Karpas-422 (cell line): ENCODE measurements at regions not wholly inside any gene's neighbourhood (a gene's known extent, or its start where the extent isn't known, plus 50 kb on each side); places are given as distances from the start of the nearest gene placed in this dataset.
"Not testable (repeated sequence)": the region's sequence is repeated elsewhere in the genome, so short reads cannot be mapped to it uniquely, and the experiment has no call there.

Experiments used
- DNase-seq: peaks from one replicate; pipeline ENCODE4 v3.0.0-alpha.2; 2015
- H2AFZ ChIP-seq: fragments of 200-600 bp; sonication (generic); 2 replicates; pipeline ENCODE4 v1.6.1; 2014; ENCODE audit warnings: antibody characterized with exemption, low read length, mixed read lengths
- H3K27ac ChIP-seq: fragments of 200-600 bp; sonication (generic); 2 replicates; pipeline ENCODE4 v1.5.1; 2014; ENCODE audit warnings: mild to moderate bottlenecking, low read length, moderate library complexity
- H3K27me3 ChIP-seq: fragments of 200-600 bp; sonication (generic); 2 replicates; pipeline ENCODE4 v1.6.1; 2014; ENCODE audit warnings: low read length, mixed read lengths
- H3K36me3 ChIP-seq: fragments of 200-600 bp; sonication (generic); 2 replicates; pipeline ENCODE4 v1.6.1; 2014; ENCODE audit warnings: low read length, mixed read lengths; ENCODE audit not compliant: insufficient read depth
- H3K4me1 ChIP-seq: fragments of 200-600 bp; sonication (generic); 2 replicates; pipeline ENCODE4 v1.6.1; 2014; ENCODE audit warnings: mild to moderate bottlenecking, low read length, mixed read lengths
- H3K4me2 ChIP-seq: fragments of 200-600 bp; sonication (generic); 2 replicates; pipeline ENCODE4 v1.6.1; 2014; ENCODE audit warnings: low read length, low read depth, mild to moderate bottlenecking; ENCODE audit not compliant: poor library complexity, severe bottlenecking
- H3K4me3 ChIP-seq: fragments of 200-600 bp; sonication (generic); 2 replicates; pipeline ENCODE4 v1.5.1; 2014; ENCODE audit warnings: mild to moderate bottlenecking, antibody characterized with exemption, low read length, mixed read lengths
- H3K79me2 ChIP-seq: fragments of 200-600 bp; sonication (generic); 2 replicates; pipeline ENCODE4 v1.6.1; 2014; ENCODE audit warnings: mild to moderate bottlenecking, low read length, mixed read lengths
- H3K9ac ChIP-seq: fragments of 200-600 bp; sonication (generic); 2 replicates; pipeline ENCODE4 v1.6.0; 2014; ENCODE audit warnings: low read length
- H3K9me2 ChIP-seq: fragments of 200-600 bp; sonication (generic), shearing (Covaris generic); replicated peaks from 2 replicates; pipeline ENCODE4 v1.6.0; 2014; ENCODE audit warnings: mild to moderate bottlenecking, low read length, moderate library complexity; ENCODE audit not compliant: insufficient read depth
- H3K9me3 ChIP-seq: fragments of 300-700, 200-600 bp; sonication (generic); 2 replicates; pipeline ENCODE4 v1.6.1; 2014; ENCODE audit warnings: low read length, mixed read lengths
- H4K20me1 ChIP-seq: fragments of 200-600 bp; sonication (generic); 2 replicates; pipeline ENCODE4 v1.6.1; 2014; ENCODE audit warnings: mild to moderate bottlenecking, antibody characterized with exemption, low read length, low read depth; ENCODE audit not compliant: insufficient read depth

- not testable (repeated sequence) for H3K27ac ChIP-seq, H3K9me2 ChIP-seq, H3K79me2 ChIP-seq, H3K4me1 ChIP-seq, H3K9me3 ChIP-seq, DNase-seq, H3K27me3 ChIP-seq, H2AFZ ChIP-seq, H3K36me3 ChIP-seq, H4K20me1 ChIP-seq, H3K9ac ChIP-seq, H3K4me2 ChIP-seq, H3K4me3 ChIP-seq
Measured at GRCh38 chr5:176140138-176140537, 98.1 kb upstream of the SIMC1 start.

- Histone ChIP-seq H3K9me2 (no peaks in the 10 kb centered on the region), H3K4me1 (peaks cover 6% of the 10 kb centered on the region), H3K27ac (no peak overlapping the region), H3K9ac (no peak overlapping the region), H4K20me1 (no peaks in the 10 kb centered on the region), H3K9me3 (no peaks in the 10 kb centered on the region), H3K4me2 (no peak overlapping the region), H3K79me2 (no peaks in the 10 kb centered on the region), H3K27me3 (no peaks in the 10 kb centered on the region; the same call in 1 of the 2 replicates), H2AFZ (no peak overlapping the region), H3K36me3 (no peaks in the 10 kb centered on the region), H3K4me3 (no peak overlapping the region)
- no peak for DNase-seq
Measured at GRCh38 chr5:176144508-176144907, 93.7 kb upstream of the SIMC1 start.

GRCh38 chr5:176149948-176150347 is 88.3 kb upstream of the SIMC1 start:
- not testable (repeated sequence) for DNase-seq, H2AFZ ChIP-seq, H3K27ac ChIP-seq, H3K9ac ChIP-seq, H3K36me3 ChIP-seq, H3K4me2 ChIP-seq, H3K9me3 ChIP-seq, H4K20me1 ChIP-seq, H3K79me2 ChIP-seq, H3K4me3 ChIP-seq, H3K4me1 ChIP-seq, H3K27me3 ChIP-seq, H3K9me2 ChIP-seq

GRCh38 chr5:176151281-176151680 is 86.9 kb upstream of the SIMC1 start:
- Histone ChIP-seq H3K9me3 (no peaks in the 10 kb centered on the region), H3K4me3 (no peak overlapping the region), H2AFZ (no peak overlapping the region), H3K79me2 (no peaks in the 10 kb centered on the region), H3K4me2 (no peak overlapping the region), H3K36me3 (no peaks in the 10 kb centered on the region), H3K27ac (no peak overlapping the region), H3K4me1 (no peaks in the 10 kb centered on the region), H3K9ac (no peak overlapping the region), H3K9me2 (no peaks in the 10 kb centered on the region), H4K20me1 (no peaks in the 10 kb centered on the region), H3K27me3 (no peaks in the 10 kb centered on the region)
- no peak for DNase-seq

- Histone ChIP-seq H3K9ac (no peak overlapping the region), H3K4me2 (no peak overlapping the region), H3K4me1 (no peaks in the 10 kb centered on the region), H3K9me2 (no peaks in the 10 kb centered on the region), H3K27me3 (no peaks in the 10 kb centered on the region), H3K27ac (no peak overlapping the region), H3K9me3 (no peaks in the 10 kb centered on the region), H2AFZ (no peak overlapping the region), H3K4me3 (no peak overlapping the region), H4K20me1 (no peaks in the 10 kb centered on the region), H3K79me2 (no peaks in the 10 kb centered on the region), H3K36me3 (no peaks in the 10 kb centered on the region)
- no peak for DNase-seq
Measured at GRCh38 chr5:176152191-176152929, 85.9 kb upstream of the SIMC1 start.

GRCh38 chr5:176152930-176153311 is 85.3 kb upstream of the SIMC1 start:
- H3K27me3 ChIP-seq, result no peaks in the 10 kb centered on the region
- no peak overlapping the region for H2AFZ ChIP-seq
- no peaks in the 10 kb centered on the region for H3K79me2 ChIP-seq
- no peak overlapping the region for H3K4me2 ChIP-seq
- H3K36me3 ChIP-seq, result no peaks in the 10 kb centered on the region
- no peak overlapping the region for H3K27ac ChIP-seq
- H3K9me3 ChIP-seq, result no peaks in the 10 kb centered on the region
- no peak for DNase-seq
- no peaks in the 10 kb centered on the region for H3K4me1 ChIP-seq
- H3K9ac ChIP-seq, result no peak overlapping the region
- H3K4me3 ChIP-seq, result no peak overlapping the region
- no peaks in the 10 kb centered on the region for H4K20me1 ChIP-seq
- no peaks in the 10 kb centered on the region for H3K9me2 ChIP-seq

GRCh38 chr5:176153741-176154140 is 84.5 kb upstream of the SIMC1 start:
- Histone ChIP-seq H3K79me2 (no peaks in the 10 kb centered on the region), H3K4me3 (no peak overlapping the region)

GRCh38 chr5:176154821-176155220 is 83.4 kb upstream of the SIMC1 start:
- H3K79me2 ChIP-seq, result no peaks in the 10 kb centered on the region

More at GRCh38 chr5:176153741-176154140, 84.5 kb upstream of the SIMC1 start:
- Histone ChIP-seq H4K20me1 (no peaks in the 10 kb centered on the region), H3K4me2 (no peak overlapping the region), H3K9me2 (no peaks in the 10 kb centered on the region), H3K27me3 (no peaks in the 10 kb centered on the region), H3K9me3 (no peaks in the 10 kb centered on the region), H2AFZ (no peak overlapping the region), H3K27ac (no peak overlapping the region), H3K4me1 (no peaks in the 10 kb centered on the region), H3K9ac (no peak overlapping the region), H3K36me3 (no peaks in the 10 kb centered on the region)
- no peak for DNase-seq

More at GRCh38 chr5:176154821-176155220, 83.4 kb upstream of the SIMC1 start:
- no peaks in the 10 kb centered on the region for H3K27me3 ChIP-seq
- no peak overlapping the region for H3K27ac ChIP-seq
- no peaks in the 10 kb centered on the region for H3K9me2 ChIP-seq
- no peaks in the 10 kb centered on the region for H3K4me1 ChIP-seq
- H3K9ac ChIP-seq, result no peak overlapping the region
- H3K4me2 ChIP-seq, result no peak overlapping the region
- H3K36me3 ChIP-seq, result no peaks in the 10 kb centered on the region
- no peak for DNase-seq
- no peaks in the 10 kb centered on the region for H4K20me1 ChIP-seq
- H3K9me3 ChIP-seq, result no peaks in the 10 kb centered on the region
- H3K4me3 ChIP-seq, result no peak overlapping the region
- H2AFZ ChIP-seq, result no peak overlapping the region
